IMR-90 (cell line): ENCODE measurements at regions not wholly inside any gene's neighbourhood (a gene's known extent, or its start where the extent isn't known, plus 50 kb on each side); places are given as distances from the start of the nearest gene placed in this dataset.

Experiments
- CHD1 ChIP-seq: IDR thresholded peaks from 2 replicates; pipeline ENCODE4 v1.6.1; 2012; ENCODE audit warnings: low read depth, low read length, improper control_type of control experiment
- CTCF ChIP-seq: conservative IDR thresholded peaks from 2 replicates; pipeline ENCODE4 v1.5.1; 2012; ENCODE audit warnings: mild to moderate bottlenecking, low read depth, low read length, improper control_type of control experiment

GRCh38 chr2:71744781-71745180, 291.4 kb downstream of the DYSF start:
- TF ChIP-seq CTCF (no peak), CHD1 (no peak)
